HL-60 (cell line): ENCODE measurements at regions not wholly inside any gene's neighbourhood (a gene's known extent, or its start where the extent isn't known, plus 50 kb on each side); places are given as distances from the start of the nearest gene placed in this dataset.

Experiments used
- DNase-seq, 2 experiments: peaks; one replicate each; pipeline ENCODE4 v3.0.0-alpha.2; 2010 to 2020; ENCODE audit warnings: low read depth in 1 of 2, low spot score in 1 of 2
- H3K27ac ChIP-seq: fragments of 250-450 bp; sonication (Bioruptor Pico); replicated peaks from 2 replicates; pipeline ENCODE4 v1.5.1; 2020; ENCODE audit warnings: mild to moderate bottlenecking, moderate library complexity
- H3K27me3 ChIP-seq: fragments of 250-450 bp; sonication (Bioruptor Pico); 2 replicates; pipeline ENCODE4 v1.5.1; 2021; ENCODE audit warnings: mild to moderate bottlenecking, moderate library complexity; ENCODE audit not compliant: insufficient read depth, poor library complexity, severe bottlenecking
- H3K4me3 ChIP-seq: replicated peaks from 2 replicates; pipeline ENCODE4 v1.5.1; 2011; ENCODE audit warnings: mild to moderate bottlenecking, control low read depth, low read length; ENCODE audit not compliant: insufficient read depth
- GABPA ChIP-seq: IDR thresholded peaks from 2 replicates; pipeline ENCODE4 v1.6.1; 2012; ENCODE audit warnings: low read depth
- POLR2AphosphoS5 ChIP-seq: IDR thresholded peaks from 2 replicates; pipeline ENCODE4 v1.6.1; 2012; ENCODE audit warnings: low read depth
- SPI1 ChIP-seq: IDR thresholded peaks from 2 replicates; pipeline ENCODE4 v1.6.1; 2012; ENCODE audit warnings: low read depth, mild to moderate bottlenecking, borderline replicate concordance
- TF ChIP-seq, protein P1 (sequence below): IDR thresholded peaks from one replicate; pipeline ENCODE4 v1.5.1; 2011; ENCODE audit warnings: low read length, control low read depth, inconsistent platforms; ENCODE audit not compliant: insufficient read depth
- TF ChIP-seq, protein P2 (sequence below): IDR thresholded peaks from 2 replicates; pipeline ENCODE4 v1.6.1; 2012; ENCODE audit warnings: low read depth; ENCODE audit not compliant: insufficient replicate concordance

DNA sequence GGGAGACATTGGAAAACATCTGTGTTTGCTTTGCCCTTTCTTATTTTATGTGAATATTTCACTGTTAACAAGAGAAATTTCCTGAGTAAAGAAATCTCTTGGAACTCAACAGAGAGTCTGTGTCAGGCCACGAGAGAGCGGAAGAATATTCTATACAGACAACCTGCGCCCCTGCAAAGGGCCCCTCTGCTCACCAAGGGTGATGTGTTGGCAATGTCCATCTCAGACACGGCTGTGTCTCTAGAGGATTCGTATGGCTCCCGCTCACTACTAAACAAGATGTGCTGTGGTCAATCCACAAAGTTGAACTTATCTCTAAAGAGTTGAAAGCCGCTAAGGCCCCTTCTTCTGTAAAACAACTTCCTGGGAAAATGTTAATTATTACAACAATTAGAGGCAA lies 241.0 kb upstream of the IRX1 start:
- no peak overlapping the region for H3K27ac ChIP-seq
- no peak for DNase-seq
- H3K27me3 ChIP-seq, result no peaks in the 10 kb centered on the region
- no peak overlapping the region for H3K4me3 ChIP-seq
- TF ChIP-seq GABPA (no peak), SPI1 (no peak), POLR2AphosphoS5 (no peak)
- TF ChIP-seq, protein P1, sequence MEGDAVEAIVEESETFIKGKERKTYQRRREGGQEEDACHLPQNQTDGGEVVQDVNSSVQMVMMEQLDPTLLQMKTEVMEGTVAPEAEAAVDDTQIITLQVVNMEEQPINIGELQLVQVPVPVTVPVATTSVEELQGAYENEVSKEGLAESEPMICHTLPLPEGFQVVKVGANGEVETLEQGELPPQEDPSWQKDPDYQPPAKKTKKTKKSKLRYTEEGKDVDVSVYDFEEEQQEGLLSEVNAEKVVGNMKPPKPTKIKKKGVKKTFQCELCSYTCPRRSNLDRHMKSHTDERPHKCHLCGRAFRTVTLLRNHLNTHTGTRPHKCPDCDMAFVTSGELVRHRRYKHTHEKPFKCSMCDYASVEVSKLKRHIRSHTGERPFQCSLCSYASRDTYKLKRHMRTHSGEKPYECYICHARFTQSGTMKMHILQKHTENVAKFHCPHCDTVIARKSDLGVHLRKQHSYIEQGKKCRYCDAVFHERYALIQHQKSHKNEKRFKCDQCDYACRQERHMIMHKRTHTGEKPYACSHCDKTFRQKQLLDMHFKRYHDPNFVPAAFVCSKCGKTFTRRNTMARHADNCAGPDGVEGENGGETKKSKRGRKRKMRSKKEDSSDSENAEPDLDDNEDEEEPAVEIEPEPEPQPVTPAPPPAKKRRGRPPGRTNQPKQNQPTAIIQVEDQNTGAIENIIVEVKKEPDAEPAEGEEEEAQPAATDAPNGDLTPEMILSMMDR, result no peak
- TF ChIP-seq, protein P2, sequence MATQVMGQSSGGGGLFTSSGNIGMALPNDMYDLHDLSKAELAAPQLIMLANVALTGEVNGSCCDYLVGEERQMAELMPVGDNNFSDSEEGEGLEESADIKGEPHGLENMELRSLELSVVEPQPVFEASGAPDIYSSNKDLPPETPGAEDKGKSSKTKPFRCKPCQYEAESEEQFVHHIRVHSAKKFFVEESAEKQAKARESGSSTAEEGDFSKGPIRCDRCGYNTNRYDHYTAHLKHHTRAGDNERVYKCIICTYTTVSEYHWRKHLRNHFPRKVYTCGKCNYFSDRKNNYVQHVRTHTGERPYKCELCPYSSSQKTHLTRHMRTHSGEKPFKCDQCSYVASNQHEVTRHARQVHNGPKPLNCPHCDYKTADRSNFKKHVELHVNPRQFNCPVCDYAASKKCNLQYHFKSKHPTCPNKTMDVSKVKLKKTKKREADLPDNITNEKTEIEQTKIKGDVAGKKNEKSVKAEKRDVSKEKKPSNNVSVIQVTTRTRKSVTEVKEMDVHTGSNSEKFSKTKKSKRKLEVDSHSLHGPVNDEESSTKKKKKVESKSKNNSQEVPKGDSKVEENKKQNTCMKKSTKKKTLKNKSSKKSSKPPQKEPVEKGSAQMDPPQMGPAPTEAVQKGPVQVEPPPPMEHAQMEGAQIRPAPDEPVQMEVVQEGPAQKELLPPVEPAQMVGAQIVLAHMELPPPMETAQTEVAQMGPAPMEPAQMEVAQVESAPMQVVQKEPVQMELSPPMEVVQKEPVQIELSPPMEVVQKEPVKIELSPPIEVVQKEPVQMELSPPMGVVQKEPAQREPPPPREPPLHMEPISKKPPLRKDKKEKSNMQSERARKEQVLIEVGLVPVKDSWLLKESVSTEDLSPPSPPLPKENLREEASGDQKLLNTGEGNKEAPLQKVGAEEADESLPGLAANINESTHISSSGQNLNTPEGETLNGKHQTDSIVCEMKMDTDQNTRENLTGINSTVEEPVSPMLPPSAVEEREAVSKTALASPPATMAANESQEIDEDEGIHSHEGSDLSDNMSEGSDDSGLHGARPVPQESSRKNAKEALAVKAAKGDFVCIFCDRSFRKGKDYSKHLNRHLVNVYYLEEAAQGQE, result no peak

DNA sequence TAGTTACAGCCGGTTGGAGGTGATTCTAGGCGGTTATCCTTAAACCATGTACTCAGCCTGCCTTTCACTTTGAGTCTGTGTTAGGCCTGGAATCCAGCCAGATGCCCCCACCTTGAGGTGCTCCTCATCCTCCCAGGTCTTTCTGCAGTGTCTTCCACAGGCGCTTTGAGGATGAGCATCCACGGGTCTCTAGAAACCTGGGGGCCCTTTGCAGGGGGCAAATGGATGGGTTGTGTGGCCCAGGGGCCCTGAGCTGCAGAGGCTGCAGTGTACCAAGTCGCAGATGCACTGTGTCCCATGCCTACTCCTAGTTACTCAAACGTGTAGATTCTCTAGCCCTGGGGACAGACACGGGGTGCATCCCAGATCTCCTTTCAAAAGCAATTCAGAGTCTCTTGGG lies 242.1 kb upstream of the IRX1 start:
- TF ChIP-seq SPI1, result no peak
- TF ChIP-seq POLR2AphosphoS5, result no peak
- TF ChIP-seq, protein P1, result no peak
- no peak for TF ChIP-seq GABPA
- TF ChIP-seq, protein P2, result no peak
- H3K27ac ChIP-seq, result no peak overlapping the region
- H3K4me3 ChIP-seq, result no peak overlapping the region
- no peak for DNase-seq
- no peaks in the 10 kb centered on the region for H3K27me3 ChIP-seq

DNA sequence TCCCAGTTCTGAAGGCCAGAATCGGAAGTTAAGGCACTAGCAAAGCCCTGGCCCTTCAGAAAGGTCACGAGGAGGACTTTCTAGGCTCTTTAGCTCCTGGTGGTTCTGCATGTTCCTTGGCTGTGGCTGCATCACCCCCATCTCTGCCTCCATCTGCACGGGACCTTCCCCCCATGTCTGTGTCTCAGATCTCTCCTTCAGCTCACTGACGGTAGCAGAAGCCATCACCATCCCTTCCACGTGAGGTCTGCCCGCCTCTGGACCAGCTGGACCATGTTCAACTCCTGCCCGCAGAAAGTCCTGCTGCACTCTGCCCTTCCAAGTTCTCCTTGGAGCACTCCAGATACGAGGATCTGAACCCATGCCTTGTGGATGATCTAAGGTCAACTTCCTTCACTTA lies 242.9 kb upstream of the IRX1 start:
- H3K4me3 ChIP-seq, result no peak overlapping the region
- TF ChIP-seq, protein P1, result no peak
- TF ChIP-seq, protein P2, result no peak
- no peak for TF ChIP-seq GABPA
- TF ChIP-seq POLR2AphosphoS5, result no peak
- TF ChIP-seq SPI1, result no peak
- DNase-seq, result no peak
- no peak overlapping the region for H3K27ac ChIP-seq
- no peaks in the 10 kb centered on the region for H3K27me3 ChIP-seq
